BLaER1 (cell line): ENCODE measurements at regions not wholly inside any gene's neighbourhood (a gene's known extent, or its start where the extent isn't known, plus 50 kb on each side); places are given as distances from the start of the nearest gene placed in this dataset.

Source experiments
- H3K27ac ChIP-seq: shearing (Covaris generic); formaldehyde crosslinking; 2 replicates; pipeline ENCODE4 v1.8.1; 2022
- H3K27me3 ChIP-seq: shearing (Covaris generic); formaldehyde crosslinking; 2 replicates; pipeline ENCODE4 v1.8.1; 2022
- H3K36me3 ChIP-seq: shearing (Covaris generic); formaldehyde crosslinking; 2 replicates; pipeline ENCODE4 v1.8.1; 2022
- H3K4me1 ChIP-seq: shearing (Covaris generic); formaldehyde crosslinking; 2 replicates; pipeline ENCODE4 v1.8.1; 2022
- H3K4me2 ChIP-seq: shearing (Covaris generic); formaldehyde crosslinking; 2 replicates; pipeline ENCODE4 v1.8.1; 2022
- H3K4me3 ChIP-seq: shearing (Covaris generic); formaldehyde crosslinking; 2 replicates; pipeline ENCODE4 v1.8.1; 2022
- H3K9ac ChIP-seq: shearing (Covaris generic); formaldehyde crosslinking; 2 replicates; pipeline ENCODE4 v1.8.1; 2022
- H3K9me3 ChIP-seq: shearing (Covaris generic); formaldehyde crosslinking; 2 replicates; pipeline ENCODE4 v1.8.1; 2022
- H4K20me1 ChIP-seq: shearing (Covaris generic); formaldehyde crosslinking; 2 replicates; pipeline ENCODE4 v1.8.1; 2022
- Cebpa-rat ChIP-seq: shearing (Covaris generic); IDR thresholded peaks from 2 replicates; pipeline ENCODE4 v1.8.1; 2022

- Histone ChIP-seq H3K27ac (peak overlapping the region; percentile 74), H3K36me3 (no peaks in the 10 kb centered on the region), H3K9me3 (no peaks in the 10 kb centered on the region), H3K9ac (peak overlapping the region; percentile 54), H3K4me2 (peak overlapping the region; percentile 63), H3K4me3 (no peak overlapping the region), H3K4me1 (peaks cover 61% of the 10 kb centered on the region), H3K27me3 (no peaks in the 10 kb centered on the region), H4K20me1 (no peaks in the 10 kb centered on the region)
- no peak for TF ChIP-seq Cebpa-rat
Measured at GRCh38 chr20:53751620-53752318, 158.1 kb upstream of the ZNF217 start.

GRCh38 chr20:53750827-53751619 lies 157.4 kb upstream of the ZNF217 start:
- no peak overlapping the region for H3K4me3 ChIP-seq
- TF ChIP-seq Cebpa-rat, result no peak
- peak overlapping the region; percentile 74 for H3K27ac ChIP-seq
- H3K27me3 ChIP-seq, result no peaks in the 10 kb centered on the region
- H3K36me3 ChIP-seq, result no peaks in the 10 kb centered on the region
- no peaks in the 10 kb centered on the region for H3K9me3 ChIP-seq
- no peaks in the 10 kb centered on the region for H4K20me1 ChIP-seq
- H3K9ac ChIP-seq, result peak overlapping the region; percentile 54
- peaks cover 61% of the 10 kb centered on the region for H3K4me1 ChIP-seq
- H3K4me2 ChIP-seq, result peak overlapping the region; percentile 63

DNA sequence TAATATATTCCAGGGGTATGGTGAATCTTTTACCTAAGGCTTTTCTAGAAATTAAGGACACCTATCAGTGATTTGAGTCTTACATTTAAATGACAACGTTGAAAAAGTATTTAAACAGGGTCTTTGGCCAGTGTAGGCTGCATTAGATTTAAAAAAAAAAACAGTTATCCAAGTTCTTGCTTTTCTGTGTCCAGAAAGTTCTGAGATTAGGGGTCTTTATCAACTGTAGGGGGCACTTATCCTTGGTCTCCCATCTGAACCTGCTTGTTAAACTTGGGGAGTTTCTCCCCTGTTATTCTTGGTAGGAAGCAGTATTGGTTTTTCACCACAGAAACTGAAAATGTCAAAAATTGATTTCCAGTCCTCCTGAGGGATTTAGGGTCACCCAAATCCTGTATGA lies 155.9 kb upstream of the ZNF217 start:
- Histone ChIP-seq H3K9me3 (no peaks in the 10 kb centered on the region), H3K9ac (no peak overlapping the region), H3K4me3 (no peak overlapping the region), H3K4me2 (peak overlapping the region; percentile 8), H3K4me1 (peaks cover 52% of the 10 kb centered on the region), H3K27ac (0 out of 2 replicates have a peak overlapping the region, but pooled peaks have one; percentile 18), H4K20me1 (no peaks in the 10 kb centered on the region), H3K36me3 (no peaks in the 10 kb centered on the region), H3K27me3 (no peaks in the 10 kb centered on the region)
- TF ChIP-seq Cebpa-rat, result no peak

GRCh38 chr20:53748821-53749421 lies 155.3 kb upstream of the ZNF217 start:
- H3K4me2 ChIP-seq, result 0 out of 2 replicates have a peak overlapping the region, but pooled peaks have one; percentile 8
- no peaks in the 10 kb centered on the region for H4K20me1 ChIP-seq

GRCh38 chr20:53748176-53748575 lies 154.5 kb upstream of the ZNF217 start:
- Histone ChIP-seq H3K9ac (no peak overlapping the region), H3K27me3 (no peaks in the 10 kb centered on the region), H3K27ac (no peak overlapping the region), H3K9me3 (no peaks in the 10 kb centered on the region), H3K36me3 (no peaks in the 10 kb centered on the region), H3K4me3 (no peak overlapping the region), H4K20me1 (no peaks in the 10 kb centered on the region), H3K4me1 (peaks cover 44% of the 10 kb centered on the region), H3K4me2 (no peak overlapping the region)
- TF ChIP-seq Cebpa-rat, result no peak

More at GRCh38 chr20:53748821-53749421, 155.3 kb upstream of the ZNF217 start:
- Histone ChIP-seq H3K9me3 (no peaks in the 10 kb centered on the region), H3K9ac (no peak overlapping the region), H3K36me3 (no peaks in the 10 kb centered on the region), H3K27ac (0 out of 2 replicates have a peak overlapping the region, but pooled peaks have one; percentile 18), H3K4me3 (no peak overlapping the region), H3K4me1 (peaks cover 46% of the 10 kb centered on the region), H3K27me3 (no peaks in the 10 kb centered on the region)
- no peak for TF ChIP-seq Cebpa-rat

DNA sequence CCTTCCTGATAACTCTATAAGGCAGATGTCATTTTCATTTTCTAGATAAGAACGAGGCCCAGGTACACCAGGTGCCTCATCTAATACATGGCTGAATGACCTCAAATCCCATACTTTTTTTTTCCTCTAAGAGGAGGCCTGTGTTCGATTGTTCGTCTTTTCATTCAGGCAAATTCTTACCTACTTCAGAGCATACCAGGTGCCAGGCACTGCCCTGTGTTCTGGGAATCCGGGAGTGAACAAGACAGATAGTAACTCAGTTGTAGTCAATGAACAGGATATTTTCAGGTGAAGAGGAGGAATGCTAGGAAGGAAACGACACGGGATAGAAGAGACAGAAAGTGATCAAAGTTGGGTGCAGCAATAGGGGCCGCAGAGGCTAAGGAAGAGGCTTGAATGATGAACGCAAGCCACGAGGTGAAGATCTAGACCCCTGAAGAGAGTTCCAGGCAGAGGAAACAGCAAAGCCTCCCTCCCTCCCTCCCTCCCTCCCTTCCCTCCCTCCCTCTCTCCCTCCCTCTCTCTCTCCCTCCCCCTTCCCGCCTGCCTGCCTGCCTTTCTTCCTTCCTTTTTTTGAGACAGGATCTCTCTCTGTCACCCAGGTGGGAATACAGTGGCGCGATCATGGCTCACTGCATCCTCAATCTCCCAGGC lies 150.1 kb upstream of the ZNF217 start:
- Histone ChIP-seq H3K36me3 (no peaks in the 10 kb centered on the region), H3K4me1 (peaks cover 35% of the 10 kb centered on the region), H3K4me3 (no peak overlapping the region), H3K9me3 (no peaks in the 10 kb centered on the region), H4K20me1 (no peaks in the 10 kb centered on the region), H3K27ac (no peak overlapping the region), H3K27me3 (no peaks in the 10 kb centered on the region), H3K4me2 (no peak overlapping the region), H3K9ac (no peak overlapping the region)
- no peak for TF ChIP-seq Cebpa-rat

DNA sequence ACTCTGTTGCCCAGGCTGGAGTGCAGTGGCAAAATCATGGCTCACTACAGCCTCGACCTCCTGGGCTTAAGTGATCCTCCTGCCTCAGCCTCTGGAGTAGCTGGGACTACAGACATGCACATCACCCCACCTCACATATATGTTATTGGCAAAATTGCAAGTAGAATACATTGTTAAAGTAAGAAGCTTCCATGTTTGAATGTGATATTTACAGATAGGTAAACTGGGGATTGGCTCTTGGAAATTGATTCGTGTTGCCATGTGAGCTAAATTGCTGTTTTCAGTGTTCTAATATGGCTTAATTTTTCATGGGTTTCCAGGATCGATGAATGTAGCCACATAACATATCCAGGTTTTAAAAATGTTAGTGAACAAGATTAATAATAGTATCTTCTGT lies 149.0 kb upstream of the ZNF217 start:
- H3K27me3 ChIP-seq, result no peaks in the 10 kb centered on the region
- H3K9me3 ChIP-seq, result no peaks in the 10 kb centered on the region
- peaks cover 44% of the 10 kb centered on the region for H3K4me1 ChIP-seq
- H3K36me3 ChIP-seq, result no peaks in the 10 kb centered on the region
- H3K4me2 ChIP-seq, result no peak overlapping the region
- no peak for TF ChIP-seq Cebpa-rat
- no peak overlapping the region for H3K4me3 ChIP-seq
- no peaks in the 10 kb centered on the region for H4K20me1 ChIP-seq
- H3K9ac ChIP-seq, result no peak overlapping the region
- no peak overlapping the region for H3K27ac ChIP-seq

DNA sequence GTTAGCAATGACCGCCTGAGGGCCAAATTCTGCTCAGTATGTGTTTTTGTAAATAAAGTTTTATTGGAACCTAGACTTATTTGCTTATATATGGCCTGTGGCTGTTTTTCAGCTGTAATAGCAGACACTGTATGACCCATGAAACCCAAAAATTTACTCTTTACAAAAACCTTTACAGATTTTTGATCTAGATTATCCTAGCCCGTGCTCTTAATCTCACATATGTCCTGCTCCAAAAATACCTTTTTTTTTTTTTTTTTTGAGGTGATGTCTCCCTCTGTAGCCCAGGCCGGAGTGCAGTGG lies 148.0 kb upstream of the ZNF217 start:
- Histone ChIP-seq H3K9ac (no peak overlapping the region), H3K4me2 (peak overlapping the region; percentile 87), H3K9me3 (no peaks in the 10 kb centered on the region), H4K20me1 (no peaks in the 10 kb centered on the region), H3K27ac (no peak overlapping the region), H3K36me3 (no peaks in the 10 kb centered on the region), H3K4me3 (no peak overlapping the region), H3K4me1 (peaks cover 54% of the 10 kb centered on the region), H3K27me3 (no peaks in the 10 kb centered on the region)
- no peak for TF ChIP-seq Cebpa-rat

- Histone ChIP-seq H3K4me1 (peaks cover 69% of the 10 kb centered on the region), H3K36me3 (no peaks in the 10 kb centered on the region), H3K9ac (peak overlapping the region; percentile 80), H3K4me3 (peak overlapping the region; percentile 56), H3K9me3 (no peaks in the 10 kb centered on the region), H3K27me3 (no peaks in the 10 kb centered on the region), H4K20me1 (no peaks in the 10 kb centered on the region), H3K4me2 (peak overlapping the region; percentile 87), H3K27ac (peak overlapping the region; percentile 88)
- TF ChIP-seq Cebpa-rat, result no peak
Measured at GRCh38 chr20:53739799-53740785, 146.5 kb upstream of the ZNF217 start.
